H1 (cell line): ENCODE measurements at regions not wholly inside any gene's neighbourhood (a gene's known extent, or its start where the extent isn't known, plus 50 kb on each side); places are given as distances from the start of the nearest gene placed in this dataset.

Experiments
- CTCF ChIA-PET: fragments of 300-600 bp; sonication (Branson Sonifier 250); formaldehyde crosslinking; loops from one replicate; lab custom pipeline; 2021; ENCODE audit not compliant: partially characterized antibody; lab: Charles Lee
- POLR2A ChIA-PET: fragments of 300-600 bp; sonication (Branson Sonifier 250); formaldehyde crosslinking; loops from one replicate; lab custom pipeline; 2021; ENCODE audit warnings: inconsistent platforms; ENCODE audit not compliant: partially characterized antibody; lab: Charles Lee
- DNase-seq, 2 experiments: peaks; one replicate each; pipeline versions ENCODE4 v3.0.0 to v3.0.0-alpha.2; 2010 to 2022; ENCODE audit warnings: low spot score in 2 of 2, low read depth in 1 of 2, mixed read lengths in 1 of 2
- FAIRE-seq: peaks from 2 replicates; lab custom pipeline; 2011; peaks lifted over from hg19 to GRCh38; lab: Jason Lieb, UNC
- H2AFZ ChIP-seq: 2 replicates; pipeline ENCODE4 v1.8.1; 2012; ENCODE audit warnings: low read length, inconsistent platforms
- H2AK5ac ChIP-seq: 2 replicates; pipeline ENCODE4 v1.6.1; 2013; ENCODE audit warnings: low read depth, low read length
- H2BK120ac ChIP-seq: replicated peaks from 2 replicates; pipeline ENCODE3; 2013; ENCODE audit warnings: low read depth, low read length, inconsistent platforms
- H2BK12ac ChIP-seq: 2 replicates; pipeline ENCODE4 v1.6.1; 2013; ENCODE audit warnings: low read depth, low read length
- H2BK15ac ChIP-seq: 2 replicates; pipeline ENCODE4 v1.6.1; 2013; ENCODE audit warnings: low read length
- H2BK20ac ChIP-seq: 2 replicates; pipeline ENCODE4 v1.6.1; 2013; ENCODE audit warnings: low read length
- H2BK5ac ChIP-seq: 2 replicates; pipeline ENCODE4 v1.6.1; 2013; ENCODE audit warnings: low read depth, low read length
- H3K14ac ChIP-seq: 2 replicates; pipeline ENCODE4 v1.6.1; 2013; ENCODE audit warnings: inconsistent platforms; ENCODE audit not compliant: insufficient read length
- H3K18ac ChIP-seq: 2 replicates; pipeline ENCODE4 v1.6.1; 2013; ENCODE audit warnings: low read length; ENCODE audit errors: extremely low read depth
- H3K23ac ChIP-seq: 2 replicates; pipeline ENCODE4 v1.6.1; 2013; ENCODE audit warnings: inconsistent platforms; ENCODE audit not compliant: insufficient read length
- H3K23me2 ChIP-seq: 2 replicates; pipeline ENCODE4 v1.6.1; 2013; ENCODE audit warnings: low read depth, low read length
- H3K27ac ChIP-seq: 2 replicates; pipeline ENCODE4 v1.6.1; 2011; ENCODE audit warnings: low read depth, low read length, inconsistent platforms
- H3K27me3 ChIP-seq, 4 experiments: replicated peaks in 1 of 4; 1 replicate in 1 of 4; 2 replicates in 3 of 4; pipeline versions ENCODE4 v1.6.1 to v1.8.1; 2011 to 2013; ENCODE audit warnings: low read length in 3 of 4, mild to moderate bottlenecking in 3 of 4, inconsistent platforms in 2 of 4, mixed read lengths in 2 of 4, moderate library complexity in 1 of 4; ENCODE audit not compliant: control insufficient read depth in 3 of 4, insufficient read depth in 3 of 4; ENCODE audit errors: extremely low read depth in 1 of 4
- H3K36me3 ChIP-seq, 4 experiments: 2 replicates each; pipeline versions ENCODE4 v1.6.1 to v1.8.1; 2011 to 2013; ENCODE audit warnings: mild to moderate bottlenecking in 4 of 4, low read length in 3 of 4, moderate library complexity in 2 of 4, control low read depth in 1 of 4, inconsistent platforms in 1 of 4; ENCODE audit not compliant: insufficient read depth in 4 of 4, control insufficient read depth in 2 of 4
- H3K4ac ChIP-seq: replicated peaks from 2 replicates; pipeline ENCODE3; 2013; ENCODE audit warnings: low read length, low read depth, mixed read lengths, inconsistent platforms; ENCODE audit not compliant: insufficient read length
- H3K4me1 ChIP-seq, 4 experiments: replicated peaks in 1 of 4; 1 replicate in 1 of 4; 2 replicates in 3 of 4; pipeline versions ENCODE4 v1.6.1 to v1.8.1; 2011 to 2013; ENCODE audit warnings: low read length in 3 of 4, inconsistent platforms in 2 of 4, mixed read lengths in 1 of 4; ENCODE audit not compliant: insufficient read depth in 4 of 4, control insufficient read depth in 3 of 4
- H3K4me2 ChIP-seq, 2 experiments: 2 replicates each; pipeline versions ENCODE4 v1.6.1 to v1.8.1; 2011 to 2013; ENCODE audit warnings: low read depth in 2 of 2, low read length in 2 of 2, control low read depth in 1 of 2, inconsistent platforms in 1 of 2, mild to moderate bottlenecking in 1 of 2; ENCODE audit not compliant: insufficient read depth in 1 of 2
- H3K4me3 ChIP-seq, 4 experiments: fragments of 200-600, 300-600 bp in 1 of 4; sonication (generic), shearing (Covaris generic), sonication (Bioruptor Twin) in 1 of 4; 2 replicates each; pipeline versions ENCODE4 v1.5.1 to v1.8.1; 2011 to 2016; ENCODE audit warnings: low read length in 4 of 4, low read depth in 3 of 4, control low read depth in 2 of 4, inconsistent platforms in 2 of 4, mild to moderate bottlenecking in 2 of 4, mixed read lengths in 1 of 4, moderate library complexity in 1 of 4; ENCODE audit not compliant: insufficient read depth in 2 of 4; ENCODE audit errors: extremely low read depth in 1 of 4
- H3K56ac ChIP-seq: replicated peaks from 2 replicates; pipeline ENCODE3; 2013; ENCODE audit warnings: low read depth, mild to moderate bottlenecking, mixed read lengths, low read length, inconsistent platforms; ENCODE audit not compliant: insufficient read length
- H3K79me1 ChIP-seq: 2 replicates; pipeline ENCODE4 v1.6.1; 2013; ENCODE audit warnings: low read depth, low read length, control low read depth
- H3K79me2 ChIP-seq, 2 experiments: 2 replicates each; pipeline versions ENCODE4 v1.6.1 to v1.8.1; 2012 to 2013; ENCODE audit warnings: low read length in 2 of 2, mild to moderate bottlenecking in 2 of 2, inconsistent platforms in 1 of 2; ENCODE audit not compliant: insufficient read depth in 2 of 2, control insufficient read depth in 1 of 2
- H3K9ac ChIP-seq, 4 experiments: replicated peaks in 1 of 4; 1 replicate in 1 of 4; 2 replicates in 3 of 4; pipeline versions ENCODE4 v1.6.1 to v1.8.1; 2011 to 2013; ENCODE audit warnings: low read depth in 3 of 4, low read length in 3 of 4, control low read depth in 2 of 4, mild to moderate bottlenecking in 2 of 4, moderate library complexity in 2 of 4, inconsistent platforms in 1 of 4; ENCODE audit errors: extremely low read depth in 1 of 4
- H3K9me3 ChIP-seq, 2 experiments: 2 replicates each; pipeline versions ENCODE4 v1.6.1 to v1.8.1; 2012 to 2013; ENCODE audit warnings: mild to moderate bottlenecking in 2 of 2, moderate library complexity in 2 of 2, control low read depth in 1 of 2, inconsistent platforms in 1 of 2, low read depth in 1 of 2, low read length in 1 of 2, mixed read lengths in 1 of 2; ENCODE audit not compliant: insufficient read depth in 2 of 2
- H4K20me1 ChIP-seq, 2 experiments: replicated peaks in 1 of 2; 2 replicates each; pipeline versions ENCODE3 to v1.8.1; 2011 to 2013; ENCODE audit warnings: inconsistent platforms in 2 of 2, low read length in 2 of 2, mild to moderate bottlenecking in 1 of 2; ENCODE audit not compliant: insufficient read depth in 2 of 2, control insufficient read depth in 1 of 2
- H4K5ac ChIP-seq: 2 replicates; pipeline ENCODE4 v1.6.1; 2013; ENCODE audit warnings: low read length, low read depth, mixed read lengths, inconsistent platforms; ENCODE audit not compliant: insufficient read length
- H4K8ac ChIP-seq: 2 replicates; pipeline ENCODE4 v1.8.0; 2013; ENCODE audit warnings: mild to moderate bottlenecking, moderate library complexity, low read length, inconsistent platforms; ENCODE audit not compliant: insufficient read depth; ENCODE audit errors: extremely low read depth
- H4K91ac ChIP-seq: replicated peaks from 2 replicates; pipeline ENCODE3; 2013; ENCODE audit warnings: low read length, mixed read lengths, inconsistent platforms; ENCODE audit not compliant: insufficient read length
- ASH2L ChIP-seq: fragments of 200-600, 300-600 bp; sonication (generic); IDR thresholded peaks from one replicate; pipeline ENCODE4 v1.7.1; 2017; ENCODE audit warnings: low read length
- ATF2 ChIP-seq: IDR thresholded peaks from 2 replicates; pipeline ENCODE4 v1.6.1; 2012; ENCODE audit warnings: low read length, inconsistent platforms
- CHD1 ChIP-seq: IDR thresholded peaks from 2 replicates; pipeline ENCODE4 v1.6.1; 2012; ENCODE audit warnings: low read depth, low read length, improper control_type of control experiment
- CTCF ChIP-seq, 3 experiments: IDR thresholded peaks; 1 replicate in 2 of 3; 2 replicates in 1 of 3; pipeline versions ENCODE4 v1.5.1 to v1.6.1; 2011; ENCODE audit warnings: low read length in 3 of 3, mild to moderate bottlenecking in 3 of 3, inconsistent platforms in 2 of 3, low read depth in 1 of 3, moderate library complexity in 1 of 3; ENCODE audit not compliant: insufficient read depth in 1 of 3; ENCODE audit errors: control extremely low read depth in 1 of 3
- EZH2 ChIP-seq: fragments of 200-600 bp; sonication (generic); IDR thresholded peaks from 2 replicates; pipeline ENCODE4 v1.7.1; 2012; ENCODE audit warnings: low read depth, mild to moderate bottlenecking, moderate library complexity, low read length, inconsistent platforms; ENCODE audit not compliant: severe bottlenecking
- FOSL1 ChIP-seq: IDR thresholded peaks from 2 replicates; pipeline ENCODE4 v1.6.1; 2011; ENCODE audit warnings: mild to moderate bottlenecking, low read depth, low read length, moderate library complexity; ENCODE audit not compliant: insufficient read depth
- GABPA ChIP-seq: IDR thresholded peaks from 2 replicates; pipeline ENCODE4 v1.6.1; 2011; ENCODE audit warnings: mild to moderate bottlenecking, low read length, moderate library complexity, borderline replicate concordance; ENCODE audit not compliant: insufficient read depth
- HDAC2 ChIP-seq, 2 experiments: fragments of 300-600 bp in 1 of 2; sonication (generic) in 1 of 2; IDR thresholded peaks; 2 replicates each; pipeline ENCODE4 v1.6.1; 2011 to 2012; ENCODE audit warnings: low read depth in 2 of 2, low read length in 2 of 2, mild to moderate bottlenecking in 2 of 2, moderate library complexity in 2 of 2, borderline replicate concordance in 1 of 2, inconsistent platforms in 1 of 2
- RFX5 ChIP-seq: IDR thresholded peaks from 2 replicates; pipeline ENCODE4 v1.6.1; 2011; ENCODE audit warnings: low read depth, low read length, improper control_type of control experiment, borderline replicate concordance
- RXRA ChIP-seq: IDR thresholded peaks from 2 replicates; pipeline ENCODE4 v1.6.1; 2011; ENCODE audit warnings: low read depth, mild to moderate bottlenecking, low read length, moderate library complexity; ENCODE audit not compliant: insufficient read depth
- WGBS, 2 experiments: shearing (Covaris generic) in 1 of 2; methylation state at CpG; one replicate each; pipeline versions ENCODE4 v1.1.6 to v1.1.7; 2013 to 2015; ENCODE audit warnings: low lambda C conversion rate in 2 of 2, mixed read lengths in 2 of 2, inconsistent platforms in 1 of 2, low coverage in 1 of 2, missing lambda C conversion rate in 1 of 2; ENCODE audit not compliant: insufficient replicate concordance in 2 of 2, insufficient coverage in 1 of 2, insufficient read length in 1 of 2; ENCODE audit errors: extremely low coverage in 1 of 2, missing lambda C conversion rate in 1 of 2; 5-methylcytosine and 5-hydroxymethylcytosine counted together

DNA sequence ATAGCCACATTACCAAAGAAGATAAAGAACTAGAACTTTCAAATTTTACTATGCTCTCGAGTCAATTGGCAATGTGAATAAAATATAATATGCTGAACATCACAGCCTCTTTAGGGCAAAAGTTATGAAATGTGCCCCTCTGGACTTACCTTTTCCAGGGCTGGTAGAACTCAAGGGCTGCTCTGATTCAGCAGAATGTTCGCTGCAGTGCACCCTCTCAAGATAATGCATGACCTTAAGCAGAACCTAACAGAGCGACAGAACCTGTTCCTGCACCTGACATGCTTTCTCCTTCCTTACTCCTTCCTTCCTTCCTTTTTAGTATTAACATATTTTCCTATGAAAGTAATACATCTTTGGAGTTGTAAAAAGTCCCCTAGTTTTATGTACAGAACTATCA is 65.4 kb upstream of the STXBP5 start:
- POLR2A ChIA-PET, result no interaction called here
- Histone ChIP-seq H2BK120ac (no peak overlapping the region), H3K4me1 (peaks cover 0 to 3% (median 1%) of the 10 kb centered on the region in 4 experiments; a peak in 2 of 7 replicates), H2BK15ac (no peak overlapping the region), H2AK5ac (no peak overlapping the region), H3K27me3 (no peaks in the 10 kb centered on the region), H2BK12ac (no peak overlapping the region), H3K79me2 (no peaks in the 10 kb centered on the region), H4K91ac (no peak overlapping the region), H3K23ac (no peak overlapping the region), H2BK20ac (no peak overlapping the region), H3K9ac (no peak overlapping the region), H3K79me1 (no peaks in the 10 kb centered on the region), H3K27ac (no peak overlapping the region), H2AFZ (no peak overlapping the region), H3K18ac (no peak overlapping the region), H3K36me3 (no peaks in the 10 kb centered on the region), H3K56ac (no peak overlapping the region), H3K4me3 (no peak overlapping the region), H3K23me2 (no peaks in the 10 kb centered on the region), H3K4ac (no peak overlapping the region), H3K14ac (no peak overlapping the region), H4K20me1 (no peaks in the 10 kb centered on the region), H3K4me2 (no peak overlapping the region), H4K5ac (no peak overlapping the region), H4K8ac (no peak overlapping the region), H2BK5ac (no peak overlapping the region), H3K9me3 (no peaks in the 10 kb centered on the region)
- no peak for DNase-seq
- CTCF ChIA-PET, result no interaction called here
- no peak for FAIRE-seq
- 93% methylated on average over 3 of the region's 3 CpGs; no CpG with 5 or more reads in 1 of the 2 experiments for WGBS, 2 experiments
- no peak for TF ChIP-seq CTCF (IDR thresholded peaks at IDR 0.05; ENCODE audit: control extremely low read depth in 1 of 3, insufficient read depth in 1 of 3, low read depth in 1 of 3, low read length in 3 of 3)
- TF ChIP-seq HDAC2 (IDR thresholded peaks at IDR 0.05; ENCODE audit: borderline replicate concordance in 1 of 2, low read depth in 2 of 2, low read length in 2 of 2), result no peak
- TF ChIP-seq RXRA, result no peak
- no peak for TF ChIP-seq ASH2L
- no peak for TF ChIP-seq FOSL1
- TF ChIP-seq GABPA, result no peak
- TF ChIP-seq RFX5, result no peak
- TF ChIP-seq EZH2, result no peak
- no peak for TF ChIP-seq CHD1
- TF ChIP-seq ATF2, result no peak
